Adrenal gland (tissue), 9 donors: ENCODE measurements at regions not wholly inside any gene's neighbourhood (a gene's known extent, or its start where the extent isn't known, plus 50 kb on each side); places are given as distances from the start of the nearest gene placed in this dataset.
"Not testable (repeated sequence)": the region's sequence is repeated elsewhere in the genome, so short reads cannot be mapped to it uniquely, and the experiment has no call there.

Source experiments
- DNase-seq, 7 donors: peaks; one replicate each; pipeline ENCODE4 v3.0.0-alpha.2; 2019 to 2020
- H3K27ac ChIP-seq, 5 donors: fragments of 200-600 bp; sonication (generic) in 4 of 5; 1 replicate in 3 of 5; 2 replicates in 2 of 5; pipeline versions ENCODE4 v1.5.1 to v1.8.0; 2016 to 2020; ENCODE audit warnings: mild to moderate bottlenecking in 1 of 5
- H3K27me3 ChIP-seq: fragments of 200-600 bp; 2 replicates; pipeline ENCODE4 v1.8.0; 2021
- H3K36me3 ChIP-seq, 2 donors: fragments of 200-600 bp; replicated peaks in 1 of 2; 1 replicate in 1 of 2; 2 replicates in 1 of 2; pipeline versions ENCODE4 v1.5.1 to v1.8.0; 2018 to 2022
- H3K4me1 ChIP-seq, 2 donors: fragments of 200-600 bp; replicated peaks in 1 of 2; 1 replicate in 1 of 2; 2 replicates in 1 of 2; pipeline versions ENCODE4 v1.5.1 to v1.8.0; 2018 to 2021
- H3K4me3 ChIP-seq, 4 donors: fragments of 200-600 bp; sonication (generic) in 3 of 4; one replicate each; pipeline ENCODE4 v1.5.1; 2016 to 2018
- H3K9me3 ChIP-seq, 3 donors: fragments of 200-600 bp; sonication (generic) in 1 of 3; replicated peaks in 1 of 3; 1 replicate in 2 of 3; 2 replicates in 1 of 3; pipeline versions ENCODE4 v1.5.1 to v1.8.0; 2016 to 2021
- POLR2A ChIP-seq, 2 donors: fragments of 450-650 bp; IDR thresholded peaks; one replicate each; pipeline ENCODE4 v1.6.1; 2017; ENCODE audit warnings: antibody characterized with exemption in 2 of 2, mild to moderate bottlenecking in 2 of 2, moderate library complexity in 1 of 2
- WGBS, 4 donors: extraction: QIAGEN DNeasy Blood & Tissue Kit in 2 of 4; methylation state at CpG; one replicate each; pipeline versions ENCODE4 v1.1.5 to v1.1.7; 2013 to 2017; 5-methylcytosine and 5-hydroxymethylcytosine counted together
- intact Hi-C, 2 donors: fragments of 100-400 bp; cut with DNase I; formaldehyde crosslinking; loops; one replicate each; pipeline versions ENCODE4 v1.14.1 to v1.15.0; 2022 to 2023
- TF ChIP-seq, protein P1 (sequence below), 6 experiments: fragments of 450-650 bp in 4 of 6; fragments of 200-600 bp in 2 of 6; sonication (generic) in 1 of 6; IDR thresholded peaks; 1 replicate in 5 of 6; 2 replicates in 1 of 6; pipeline versions ENCODE4 v1.5.1 to v1.8.0; 2016 to 2021; ENCODE audit warnings: antibody characterized with exemption in 6 of 6, mild to moderate bottlenecking in 2 of 6, moderate library complexity in 1 of 6
- donor health status: healthy with polysubstance abuse.
- donor health status: Bipolar disorder and iron deficiency.
- donor health status: DM: yes; HTN: yes; CAD: no.
- donor health status: DM: no; HTN: no; CAD: no.
- donor health status: DM: no; HTN: no; CAD: no.

GRCh38 chr21:14630556-14631069 is 84.5 kb upstream of the SAMSN1 start:
- H3K4me1 ChIP-seq, result no peaks in the 10 kb centered on the region
- no peak for DNase-seq
- H3K4me3 ChIP-seq, result no peak overlapping the region
- no peaks in the 10 kb centered on the region for H3K27me3 ChIP-seq
- intact Hi-C loops, result no loop called here
- H3K27ac ChIP-seq, result no peak overlapping the region
- no peaks in the 10 kb centered on the region for H3K36me3 ChIP-seq
- no peak for TF ChIP-seq POLR2A (IDR thresholded peaks at IDR 0.05)
- TF ChIP-seq, protein P1, sequence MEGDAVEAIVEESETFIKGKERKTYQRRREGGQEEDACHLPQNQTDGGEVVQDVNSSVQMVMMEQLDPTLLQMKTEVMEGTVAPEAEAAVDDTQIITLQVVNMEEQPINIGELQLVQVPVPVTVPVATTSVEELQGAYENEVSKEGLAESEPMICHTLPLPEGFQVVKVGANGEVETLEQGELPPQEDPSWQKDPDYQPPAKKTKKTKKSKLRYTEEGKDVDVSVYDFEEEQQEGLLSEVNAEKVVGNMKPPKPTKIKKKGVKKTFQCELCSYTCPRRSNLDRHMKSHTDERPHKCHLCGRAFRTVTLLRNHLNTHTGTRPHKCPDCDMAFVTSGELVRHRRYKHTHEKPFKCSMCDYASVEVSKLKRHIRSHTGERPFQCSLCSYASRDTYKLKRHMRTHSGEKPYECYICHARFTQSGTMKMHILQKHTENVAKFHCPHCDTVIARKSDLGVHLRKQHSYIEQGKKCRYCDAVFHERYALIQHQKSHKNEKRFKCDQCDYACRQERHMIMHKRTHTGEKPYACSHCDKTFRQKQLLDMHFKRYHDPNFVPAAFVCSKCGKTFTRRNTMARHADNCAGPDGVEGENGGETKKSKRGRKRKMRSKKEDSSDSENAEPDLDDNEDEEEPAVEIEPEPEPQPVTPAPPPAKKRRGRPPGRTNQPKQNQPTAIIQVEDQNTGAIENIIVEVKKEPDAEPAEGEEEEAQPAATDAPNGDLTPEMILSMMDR (IDR thresholded peaks at IDR 0.05), result no peak
- no peaks in the 10 kb centered on the region for H3K9me3 ChIP-seq
- WGBS, 4 donors, result 18 to 29% (median 24%) methylated on average over 2 of the region's 2 CpGs

- H3K27me3 ChIP-seq, result no peaks in the 10 kb centered on the region
- intact Hi-C loops, result no loop called here
- no peak overlapping the region for H3K4me3 ChIP-seq
- H3K36me3 ChIP-seq, result no peaks in the 10 kb centered on the region
- no peak for DNase-seq
- no peaks in the 10 kb centered on the region for H3K4me1 ChIP-seq
- no peaks in the 10 kb centered on the region for H3K9me3 ChIP-seq
- no peak overlapping the region for H3K27ac ChIP-seq
- TF ChIP-seq, protein P1 (IDR thresholded peaks at IDR 0.05), result no peak
- no peak for TF ChIP-seq POLR2A (IDR thresholded peaks at IDR 0.05)
- 44 to 53% (median 50%) methylated on average over 5 of the region's 5 CpGs for WGBS, 4 donors
Measured at GRCh38 chr21:14629461-14629860, 83.3 kb upstream of the SAMSN1 start.

GRCh38 chr21:14623079-14623478 is 77.0 kb upstream of the SAMSN1 start:
- DNase-seq, H3K27me3 ChIP-seq, H3K27ac ChIP-seq, H3K4me1 ChIP-seq, intact Hi-C loops, H3K36me3 ChIP-seq, H3K4me3 ChIP-seq, H3K9me3 ChIP-seq: not testable (repeated sequence)
- WGBS, 4 donors, result 77 to 83% (median 79%) methylated on average over 3 of the region's 3 CpGs

DNA sequence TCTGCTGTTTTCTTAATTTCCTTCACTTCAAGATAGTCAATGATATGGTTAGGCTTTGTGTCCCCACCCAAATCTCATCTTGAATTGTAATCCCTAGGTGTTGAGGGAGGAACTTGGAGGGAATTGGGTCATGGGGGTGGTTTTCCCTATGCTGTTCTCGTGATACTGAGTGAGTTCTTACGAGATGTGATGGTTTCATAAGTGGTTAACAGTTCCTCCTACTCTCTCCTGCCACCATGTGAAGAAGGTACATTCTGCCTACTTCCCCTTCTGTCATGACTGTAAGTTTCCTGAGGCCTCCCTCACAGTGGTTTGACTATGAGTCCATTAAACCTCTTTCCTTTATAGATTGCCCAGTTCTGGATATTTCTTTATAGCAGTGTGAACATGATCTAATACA is 74.0 kb upstream of the SAMSN1 start:
- TF ChIP-seq, protein P1 (IDR thresholded peaks at IDR 0.05), result no peak
- TF ChIP-seq POLR2A (IDR thresholded peaks at IDR 0.05), result no peak
- H3K27me3 ChIP-seq, result no peaks in the 10 kb centered on the region
- no peaks in the 10 kb centered on the region for H3K4me1 ChIP-seq
- WGBS, 4 donors, result 26 to 48% (median 38%) methylated on average over 2 of the region's 2 CpGs
- no peak overlapping the region for H3K4me3 ChIP-seq
- no peak for DNase-seq
- intact Hi-C loops, result no loop called here
- H3K9me3 ChIP-seq, result no peaks in the 10 kb centered on the region
- no peak overlapping the region for H3K27ac ChIP-seq
- no peaks in the 10 kb centered on the region for H3K36me3 ChIP-seq

GRCh38 chr21:14617871-14618270 is 71.8 kb upstream of the SAMSN1 start:
- intact Hi-C loops, result no loop called here
- DNase-seq, result no peak
- 82 to 85% (median 84%) methylated on average over 2 of the region's 2 CpGs for WGBS, 4 donors
- TF ChIP-seq, protein P1 (IDR thresholded peaks at IDR 0.05), result no peak
- TF ChIP-seq POLR2A (IDR thresholded peaks at IDR 0.05), result no peak
- no peaks in the 10 kb centered on the region for H3K4me1 ChIP-seq
- H3K27ac ChIP-seq, result no peak overlapping the region
- no peak overlapping the region for H3K4me3 ChIP-seq
- no peaks in the 10 kb centered on the region for H3K9me3 ChIP-seq
- no peaks in the 10 kb centered on the region for H3K27me3 ChIP-seq
- H3K36me3 ChIP-seq, result no peaks in the 10 kb centered on the region
